Embryonic facial prominence (tissue), 1 donor: ENCODE measurements at regions not wholly inside any gene's neighbourhood (a gene's known extent, or its start where the extent isn't known, plus 50 kb on each side); places are given as distances from the start of the nearest gene placed in this dataset.

Experiments used
- DNase-seq: peaks from one replicate; pipeline ENCODE4 v3.0.0-alpha.2; 2016; ENCODE audit errors: extremely low spot score

- no peak for DNase-seq
Measured at GRCh38 chr14:42421377-42422078, 814.9 kb downstream of the LRFN5 start.

- no peak for DNase-seq
Measured at GRCh38 chr14:42420071-42420470, 813.4 kb downstream of the LRFN5 start.

- no peak for DNase-seq
Measured at GRCh38 chr14:42407153-42407552, 800.5 kb downstream of the LRFN5 start.

DNA sequence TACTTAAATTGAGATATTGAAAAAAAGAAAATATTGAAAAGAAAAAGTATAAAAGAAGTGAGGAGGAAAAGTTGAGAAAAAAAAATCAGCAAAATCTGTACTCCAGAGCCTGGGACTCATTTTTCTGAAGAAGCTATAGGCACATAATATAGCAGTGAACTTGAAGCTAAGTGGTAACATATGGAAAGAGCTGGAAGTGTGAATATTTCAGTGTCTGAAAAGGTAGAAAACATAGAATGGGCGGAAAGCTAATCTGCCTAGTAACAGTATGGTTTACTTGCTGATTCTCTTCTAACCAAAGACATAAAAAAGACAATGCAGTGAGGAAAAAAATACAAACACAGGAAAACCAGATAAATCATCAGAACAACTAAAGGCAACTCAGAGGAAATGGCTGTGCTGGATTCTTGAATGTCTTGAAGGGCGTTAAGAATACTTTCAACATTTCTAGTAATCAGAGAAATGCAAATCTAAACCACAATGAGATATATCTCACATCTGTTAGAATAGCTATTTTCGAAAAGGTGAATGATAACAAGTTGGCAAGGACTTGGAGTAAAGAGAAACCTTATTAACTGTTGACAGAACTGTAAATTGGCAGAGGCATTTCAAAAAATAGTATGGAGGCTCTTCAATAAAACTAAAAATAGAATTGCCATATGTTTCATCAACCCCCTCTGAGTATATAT lies 784.6 kb downstream of the LRFN5 start:
- no peak for DNase-seq

GRCh38 chr14:42378880-42379279 lies 772.2 kb downstream of the LRFN5 start:
- no peak for DNase-seq

DNA sequence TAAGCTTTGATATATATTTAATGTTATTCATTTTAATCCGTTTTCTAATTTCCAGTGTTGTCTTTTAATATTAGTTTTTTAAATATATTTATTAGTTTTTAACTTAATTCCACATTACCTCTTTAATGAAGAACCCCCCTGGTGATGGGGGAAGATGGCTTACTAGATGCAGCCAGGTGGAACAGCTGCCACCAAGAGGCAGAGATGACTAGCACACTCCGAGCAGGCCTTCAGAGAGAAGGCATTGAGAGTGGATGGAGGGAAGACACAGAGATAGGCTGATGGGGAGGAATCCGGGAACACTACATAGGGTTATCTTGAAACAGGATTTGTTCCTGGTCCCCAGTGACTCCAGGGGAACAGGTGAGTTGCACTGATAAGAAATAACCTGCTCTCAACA lies 771.6 kb downstream of the LRFN5 start:
- no peak for DNase-seq

DNA sequence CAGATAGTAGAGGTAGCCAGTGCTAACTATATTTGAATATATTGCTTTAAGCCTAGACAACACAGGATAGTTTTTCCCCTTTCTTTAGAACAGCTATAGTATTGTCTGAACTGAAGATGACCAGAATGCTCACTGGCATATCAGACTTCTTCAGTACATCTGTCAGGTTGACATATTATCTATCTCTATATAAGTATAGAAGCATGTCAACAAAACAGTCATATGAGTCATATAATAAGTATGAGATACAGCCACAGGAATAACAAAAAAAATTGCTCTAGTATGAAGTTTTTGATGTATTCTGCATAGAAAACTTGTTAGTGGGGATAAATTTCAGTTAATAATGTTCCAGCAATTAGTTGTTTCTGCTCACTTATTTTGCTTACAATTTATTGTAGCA lies 767.7 kb downstream of the LRFN5 start:
- DNase-seq: no peak

- no peak for DNase-seq
Measured at GRCh38 chr14:42370056-42370455, 763.4 kb downstream of the LRFN5 start.

DNA sequence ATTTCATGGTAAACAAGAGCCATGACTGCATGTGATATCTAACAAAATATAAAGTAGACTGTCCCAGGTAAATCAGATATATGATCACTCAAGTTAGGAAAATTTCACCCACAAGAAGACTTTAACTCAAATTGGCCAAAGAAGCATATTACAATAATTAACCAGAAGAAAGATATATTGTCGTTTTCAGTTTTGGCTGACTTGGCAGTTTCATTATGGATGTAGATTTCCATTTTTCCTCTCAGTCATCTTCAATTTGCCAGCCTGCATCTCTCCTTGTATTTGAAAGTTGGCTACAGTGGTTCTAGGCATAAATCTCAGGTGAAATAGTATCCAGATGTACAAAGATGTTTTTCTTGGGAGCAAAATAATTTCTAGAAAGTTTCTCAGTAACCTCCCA lies 761.6 kb downstream of the LRFN5 start:
- DNase-seq: no peak

- no peak for DNase-seq
Measured at GRCh38 chr14:42353315-42353714, 746.6 kb downstream of the LRFN5 start.

DNA sequence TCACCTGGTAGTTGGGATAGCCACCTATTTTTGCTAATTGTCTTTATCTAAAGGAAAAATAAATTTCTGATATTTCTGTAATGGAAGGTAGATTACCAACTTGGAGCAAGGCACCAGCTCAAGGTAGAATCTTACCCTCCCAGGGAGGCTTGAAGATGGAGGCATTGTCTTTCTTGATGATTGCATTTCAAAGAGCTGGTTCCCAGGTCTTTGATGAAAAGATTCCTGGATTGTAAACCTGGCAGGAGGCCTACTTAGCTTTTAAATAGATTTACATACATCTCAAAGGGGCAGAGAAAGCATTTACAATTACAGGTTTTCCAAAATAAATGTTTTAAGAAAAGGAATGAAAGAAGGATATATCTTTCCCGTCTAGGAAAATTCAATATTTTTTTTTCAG lies 729.2 kb downstream of the LRFN5 start:
- DNase-seq: no peak

- no peak for DNase-seq
Measured at GRCh38 chr14:42334931-42335330, 728.3 kb downstream of the LRFN5 start.

DNA sequence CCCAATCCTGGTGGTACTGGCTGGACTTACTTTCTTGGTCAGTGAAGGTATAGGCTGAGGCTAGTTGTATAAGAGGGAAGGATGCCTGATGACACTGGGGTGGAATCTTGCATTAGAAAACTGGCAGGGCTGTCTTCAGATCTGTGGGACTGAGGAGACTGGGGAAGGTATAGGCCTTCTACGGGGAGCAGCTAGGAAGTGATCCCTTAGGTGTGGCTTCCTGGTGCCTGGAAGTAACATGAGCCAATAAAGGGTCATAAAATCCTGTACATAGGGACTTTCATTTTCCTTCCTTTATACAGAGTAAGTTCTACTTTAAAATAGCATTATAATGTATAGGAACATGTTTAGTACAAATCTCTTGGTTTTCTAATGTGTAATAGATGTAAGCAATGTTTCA lies 716.8 kb downstream of the LRFN5 start:
- DNase-seq: no peak

DNA sequence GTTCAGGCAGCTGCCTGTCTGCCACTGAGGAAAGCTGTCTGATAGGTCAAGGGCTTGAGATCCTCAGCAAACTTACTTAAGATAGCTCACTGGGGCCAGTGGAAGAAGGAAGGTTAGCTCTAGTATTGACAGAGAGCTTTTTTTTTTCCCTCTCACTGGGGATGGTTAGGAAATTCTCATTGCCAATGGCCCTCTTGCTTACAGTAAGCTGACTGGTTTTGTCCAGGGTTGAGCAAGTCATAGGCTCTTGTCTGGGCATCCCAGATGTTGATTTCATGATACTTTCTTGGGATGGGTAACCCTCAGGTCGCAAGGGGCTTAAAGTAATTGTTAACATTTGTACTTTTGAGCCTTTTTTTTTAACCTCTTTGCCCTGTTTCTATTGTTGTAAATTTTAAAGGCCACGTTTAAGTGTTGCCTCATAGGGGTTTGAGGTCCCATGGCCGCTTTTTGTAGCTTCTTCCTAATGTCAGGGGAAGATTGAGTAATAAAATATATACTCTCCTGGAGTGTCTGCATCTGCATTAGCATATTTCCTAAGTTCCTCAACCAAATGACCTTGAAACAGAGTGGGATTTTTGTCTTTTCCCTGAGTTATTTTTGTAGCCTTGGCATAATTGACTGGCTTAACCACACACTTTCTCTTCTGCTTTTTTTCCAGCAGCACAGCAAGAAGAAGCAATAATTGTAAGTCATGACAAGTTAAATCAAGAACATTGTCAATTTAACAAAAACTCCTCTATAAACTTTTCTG lies 716.0 kb downstream of the LRFN5 start:
- DNase-seq: no peak

DNA sequence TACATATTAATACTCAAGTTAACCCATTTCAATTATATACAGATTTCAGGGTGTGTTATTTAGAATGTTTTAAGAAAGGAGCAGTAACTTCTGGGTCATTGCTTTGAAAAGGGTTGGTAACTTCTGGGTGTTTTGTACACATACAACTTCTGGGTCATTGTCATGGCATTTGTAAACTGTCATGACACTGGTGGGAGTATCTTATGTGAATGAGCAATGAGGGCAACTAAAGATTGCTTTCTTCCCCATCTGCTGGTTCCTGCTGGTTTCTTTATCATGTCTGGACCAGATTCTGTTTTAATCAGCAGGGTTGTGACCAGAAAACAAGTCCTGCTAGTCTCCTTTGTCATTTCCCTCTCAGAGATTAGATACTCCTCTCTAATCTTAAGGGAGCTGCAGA lies 713.3 kb downstream of the LRFN5 start:
- DNase-seq: no peak

GRCh38 chr14:42316693-42317092 lies 710.0 kb downstream of the LRFN5 start:
- no peak for DNase-seq

- DNase-seq: no peak
Measured at GRCh38 chr14:42311876-42312275, 705.2 kb downstream of the LRFN5 start.

DNA sequence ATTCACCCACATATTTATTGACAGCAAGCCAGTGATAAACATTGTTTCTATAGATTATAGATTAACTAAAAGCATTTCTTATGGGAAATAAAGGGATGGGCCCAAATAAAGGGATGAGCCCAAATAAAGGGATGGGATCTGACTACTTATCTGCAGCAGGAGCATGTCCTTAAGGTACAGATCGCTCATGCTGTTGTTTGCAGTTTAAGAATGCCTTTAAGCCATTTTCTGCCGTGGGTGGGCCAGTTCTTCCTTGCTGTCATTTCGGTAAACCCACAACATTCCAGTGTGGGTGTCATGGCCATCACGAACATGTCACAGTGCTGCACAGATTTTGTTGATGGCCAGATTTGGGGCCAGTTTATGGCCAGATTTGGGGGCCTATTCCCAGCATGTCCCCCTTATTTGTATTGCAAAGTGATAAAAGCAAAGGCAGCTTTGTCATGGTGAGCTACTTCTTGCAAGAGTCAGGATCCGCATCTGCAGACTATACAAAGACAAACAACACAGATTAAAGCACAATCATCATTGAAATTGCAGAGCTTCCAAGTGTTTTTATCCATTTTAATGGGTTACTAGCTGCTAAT lies 700.7 kb downstream of the LRFN5 start:
- no peak for DNase-seq

DNA sequence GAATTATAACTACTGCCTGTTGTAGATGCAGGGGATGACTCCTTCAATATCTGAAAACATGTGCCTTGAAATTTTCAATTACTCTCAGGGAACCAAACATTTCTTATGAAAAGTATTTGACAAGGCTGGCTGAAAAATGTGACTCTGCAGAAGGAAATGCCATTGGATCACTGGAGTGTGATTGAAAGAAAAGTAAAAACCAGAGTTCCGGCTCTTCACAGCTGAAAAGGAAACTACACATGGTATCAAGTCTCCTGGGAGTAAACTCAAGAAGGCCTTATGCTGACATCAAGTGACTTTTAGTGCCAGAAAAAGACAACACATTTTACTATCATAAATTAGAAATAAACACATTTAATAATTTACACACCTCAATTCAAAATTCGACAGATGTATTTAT lies 693.0 kb downstream of the LRFN5 start:
- DNase-seq: no peak

- DNase-seq: no peak
Measured at GRCh38 chr14:42293180-42293579, 686.5 kb downstream of the LRFN5 start.

GRCh38 chr14:42277840-42278239 lies 671.2 kb downstream of the LRFN5 start:
- DNase-seq: no peak

DNA sequence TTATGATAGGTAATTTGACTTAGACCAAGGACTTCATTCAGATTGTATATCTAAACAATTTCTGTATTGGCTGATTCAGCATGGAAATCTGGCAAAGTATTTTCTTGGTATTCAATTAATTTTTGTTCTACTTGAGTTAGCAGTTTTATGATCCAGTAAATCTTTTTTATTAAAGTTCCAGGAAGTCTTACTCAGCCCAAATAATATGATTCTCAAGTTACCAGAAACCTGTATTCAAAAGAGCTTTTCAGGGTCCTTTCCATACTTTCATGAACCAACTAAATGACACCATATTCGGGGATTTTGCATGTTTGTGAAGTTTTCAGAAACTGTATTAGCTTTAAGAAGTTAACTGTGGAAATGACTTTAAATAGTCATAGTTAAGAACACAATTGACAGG lies 662.6 kb downstream of the LRFN5 start:
- no peak for DNase-seq

GRCh38 chr14:42248131-42248530 lies 641.5 kb downstream of the LRFN5 start:
- DNase-seq: no peak
